ENCODE measurements at regions not wholly inside any gene's neighbourhood (a gene's known extent, or its start where the extent isn't known, plus 50 kb on each side); places are given as distances from the start of the nearest gene placed in this dataset.
"Not testable (repeated sequence)": the region's sequence is repeated elsewhere in the genome, so short reads cannot be mapped to it uniquely, and the experiment has no call there.

- Histone ChIP-seq H3K27ac (ENCODE audit: low read depth, low read length) (peak overlapping the region; percentile 81), H3K9ac (ENCODE audit: low read length in 5 of 5) (peak overlapping the region in 4 of 5 donors; percentile 56 to 84 (median 74))
Measured at GRCh38 chr17:30731210-30732132, 93.0 kb downstream of the CRLF3 start.

GRCh38 chr17:30730837-30731209 lies 93.7 kb downstream of the CRLF3 start:
- Histone ChIP-seq H3K4me3 (ENCODE audit: low read depth in 1 of 5, low read length in 5 of 5) (peak overlapping the region; percentile 28 to 75 (median 67)), H3K9ac (ENCODE audit: low read length in 5 of 5) (peak overlapping the region in 3 of 5 donors; percentile 51 to 66 (median 66))
- H3K9me3 ChIP-seq (ENCODE audit: control insufficient read depth in 5 of 5, low read length in 5 of 5); H3K4me1 ChIP-seq (ENCODE audit: control insufficient read depth in 5 of 5, insufficient read depth in 5 of 5, low read length in 5 of 5); H3K27me3 ChIP-seq (ENCODE audit: control insufficient read depth in 5 of 5, insufficient read depth in 4 of 5, low read length in 5 of 5); H3K36me3 ChIP-seq (ENCODE audit: control insufficient read depth in 5 of 5, insufficient read depth in 5 of 5, low read length in 5 of 5); H3K27ac ChIP-seq (ENCODE audit: low read depth, low read length): not testable (repeated sequence)

More at GRCh38 chr17:30731210-30732132, 93.0 kb downstream of the CRLF3 start:
- not testable (repeated sequence) for H3K4me1 ChIP-seq (ENCODE audit: control insufficient read depth in 5 of 5, insufficient read depth in 5 of 5, low read length in 5 of 5); H3K27me3 ChIP-seq (ENCODE audit: control insufficient read depth in 5 of 5, insufficient read depth in 4 of 5, low read length in 5 of 5); H3K9me3 ChIP-seq (ENCODE audit: control insufficient read depth in 5 of 5, low read length in 5 of 5); H3K36me3 ChIP-seq (ENCODE audit: control insufficient read depth in 5 of 5, insufficient read depth in 5 of 5, low read length in 5 of 5)
- peak overlapping the region; percentile 65 to 81 (median 75) for H3K4me3 ChIP-seq (ENCODE audit: low read depth in 1 of 5, low read length in 5 of 5)

GRCh38 chr17:30730171-30730836 lies 94.2 kb downstream of the CRLF3 start:
- H3K9ac ChIP-seq (ENCODE audit: low read length in 5 of 5); H3K27ac ChIP-seq (ENCODE audit: low read depth, low read length); H3K4me3 ChIP-seq (ENCODE audit: low read depth in 1 of 5, low read length in 5 of 5); H3K27me3 ChIP-seq (ENCODE audit: control insufficient read depth in 5 of 5, insufficient read depth in 4 of 5, low read length in 5 of 5); H3K4me1 ChIP-seq (ENCODE audit: control insufficient read depth in 5 of 5, insufficient read depth in 5 of 5, low read length in 5 of 5); H3K9me3 ChIP-seq (ENCODE audit: control insufficient read depth in 5 of 5, low read length in 5 of 5); H3K36me3 ChIP-seq (ENCODE audit: control insufficient read depth in 5 of 5, insufficient read depth in 5 of 5, low read length in 5 of 5): not testable (repeated sequence)

GRCh38 chr17:30729471-30730170 lies 94.9 kb downstream of the CRLF3 start:
- H3K36me3 ChIP-seq (ENCODE audit: control insufficient read depth in 5 of 5, insufficient read depth in 5 of 5, low read length in 5 of 5); H3K4me1 ChIP-seq (ENCODE audit: control insufficient read depth in 5 of 5, insufficient read depth in 5 of 5, low read length in 5 of 5); H3K27ac ChIP-seq (ENCODE audit: low read depth, low read length); H3K9me3 ChIP-seq (ENCODE audit: control insufficient read depth in 5 of 5, low read length in 5 of 5); H3K9ac ChIP-seq (ENCODE audit: low read length in 5 of 5); H3K27me3 ChIP-seq (ENCODE audit: control insufficient read depth in 5 of 5, insufficient read depth in 4 of 5, low read length in 5 of 5); H3K4me3 ChIP-seq (ENCODE audit: low read depth in 1 of 5, low read length in 5 of 5): not testable (repeated sequence)

GRCh38 chr17:30727517-30727916 lies 97.0 kb downstream of the CRLF3 start:
- H3K9me3 ChIP-seq (ENCODE audit: control insufficient read depth in 5 of 5, low read length in 5 of 5); H3K27ac ChIP-seq (ENCODE audit: low read depth, low read length); H3K27me3 ChIP-seq (ENCODE audit: control insufficient read depth in 5 of 5, insufficient read depth in 4 of 5, low read length in 5 of 5); H3K36me3 ChIP-seq (ENCODE audit: control insufficient read depth in 5 of 5, insufficient read depth in 5 of 5, low read length in 5 of 5); H3K9ac ChIP-seq (ENCODE audit: low read length in 5 of 5); H3K4me1 ChIP-seq (ENCODE audit: control insufficient read depth in 5 of 5, insufficient read depth in 5 of 5, low read length in 5 of 5); H3K4me3 ChIP-seq (ENCODE audit: low read depth in 1 of 5, low read length in 5 of 5): not testable (repeated sequence)

GRCh38 chr17:30726734-30727133 lies 97.8 kb downstream of the CRLF3 start:
- not testable (repeated sequence) for H3K27ac ChIP-seq (ENCODE audit: low read depth, low read length); H3K4me3 ChIP-seq (ENCODE audit: low read depth in 1 of 5, low read length in 5 of 5); H3K36me3 ChIP-seq (ENCODE audit: control insufficient read depth in 5 of 5, insufficient read depth in 5 of 5, low read length in 5 of 5); H3K27me3 ChIP-seq (ENCODE audit: control insufficient read depth in 5 of 5, insufficient read depth in 4 of 5, low read length in 5 of 5); H3K9me3 ChIP-seq (ENCODE audit: control insufficient read depth in 5 of 5, low read length in 5 of 5); H3K9ac ChIP-seq (ENCODE audit: low read length in 5 of 5); H3K4me1 ChIP-seq (ENCODE audit: control insufficient read depth in 5 of 5, insufficient read depth in 5 of 5, low read length in 5 of 5)

- H3K27me3 ChIP-seq (ENCODE audit: control insufficient read depth in 5 of 5, insufficient read depth in 4 of 5, low read length in 5 of 5); H3K4me3 ChIP-seq (ENCODE audit: low read depth in 1 of 5, low read length in 5 of 5); H3K36me3 ChIP-seq (ENCODE audit: control insufficient read depth in 5 of 5, insufficient read depth in 5 of 5, low read length in 5 of 5); H3K9ac ChIP-seq (ENCODE audit: low read length in 5 of 5); H3K4me1 ChIP-seq (ENCODE audit: control insufficient read depth in 5 of 5, insufficient read depth in 5 of 5, low read length in 5 of 5); H3K9me3 ChIP-seq (ENCODE audit: control insufficient read depth in 5 of 5, low read length in 5 of 5); H3K27ac ChIP-seq (ENCODE audit: low read depth, low read length): not testable (repeated sequence)
Measured at GRCh38 chr17:30726310-30726709, 98.2 kb downstream of the CRLF3 start.

- H3K27ac ChIP-seq (ENCODE audit: low read depth, low read length); H3K27me3 ChIP-seq (ENCODE audit: control insufficient read depth in 5 of 5, insufficient read depth in 4 of 5, low read length in 5 of 5); H3K36me3 ChIP-seq (ENCODE audit: control insufficient read depth in 5 of 5, insufficient read depth in 5 of 5, low read length in 5 of 5); H3K9ac ChIP-seq (ENCODE audit: low read length in 5 of 5); H3K9me3 ChIP-seq (ENCODE audit: control insufficient read depth in 5 of 5, low read length in 5 of 5); H3K4me3 ChIP-seq (ENCODE audit: low read depth in 1 of 5, low read length in 5 of 5); H3K4me1 ChIP-seq (ENCODE audit: control insufficient read depth in 5 of 5, insufficient read depth in 5 of 5, low read length in 5 of 5): not testable (repeated sequence)
Measured at GRCh38 chr17:30724034-30724650, 100.3 kb downstream of the CRLF3 start.

- not testable (repeated sequence) for H3K27ac ChIP-seq (ENCODE audit: low read depth, low read length); H3K4me3 ChIP-seq (ENCODE audit: low read depth in 1 of 5, low read length in 5 of 5); H3K4me1 ChIP-seq (ENCODE audit: control insufficient read depth in 5 of 5, insufficient read depth in 5 of 5, low read length in 5 of 5); H3K9ac ChIP-seq (ENCODE audit: low read length in 5 of 5); H3K36me3 ChIP-seq (ENCODE audit: control insufficient read depth in 5 of 5, insufficient read depth in 5 of 5, low read length in 5 of 5); H3K9me3 ChIP-seq (ENCODE audit: control insufficient read depth in 5 of 5, low read length in 5 of 5); H3K27me3 ChIP-seq (ENCODE audit: control insufficient read depth in 5 of 5, insufficient read depth in 4 of 5, low read length in 5 of 5)
Measured at GRCh38 chr17:30722114-30722780, 102.2 kb downstream of the CRLF3 start.

Measured in subcutaneous abdominal adipose tissue (tissue), 5 donors.